Astrocyte (in vitro differentiated cells and primary cell): ENCODE measurements at regions not wholly inside any gene's neighbourhood (a gene's known extent, or its start where the extent isn't known, plus 50 kb on each side); places are given as distances from the start of the nearest gene placed in this dataset.

ENCODE experiments used
- DNase-seq: peaks from one replicate; pipeline ENCODE4 v3.0.0-alpha.2; 2010; ENCODE audit warnings: low read depth
- FAIRE-seq: peaks from 2 replicates; lab custom pipeline; 2011; peaks lifted over from hg19 to GRCh38; lab: Jason Lieb, UNC
- H2AFZ ChIP-seq: 2 replicates; pipeline ENCODE4 v1.6.0; 2012; ENCODE audit warnings: low read depth, low read length, inconsistent platforms
- H3K27ac ChIP-seq: 2 replicates; pipeline ENCODE4 v1.5.1; 2011; ENCODE audit warnings: low read depth, low read length, inconsistent platforms
- H3K27me3 ChIP-seq: 2 replicates; pipeline ENCODE4 v1.6.0; 2011; ENCODE audit warnings: low read length, inconsistent platforms; ENCODE audit not compliant: insufficient read depth
- H3K36me3 ChIP-seq: 2 replicates; pipeline ENCODE4 v1.5.1; 2011; ENCODE audit warnings: low read length, inconsistent platforms; ENCODE audit not compliant: insufficient read depth
- H3K4me1 ChIP-seq: 2 replicates; pipeline ENCODE4 v1.5.1; 2011; ENCODE audit warnings: low read length, inconsistent platforms; ENCODE audit not compliant: insufficient read depth
- H3K4me2 ChIP-seq: 2 replicates; pipeline ENCODE4 v1.6.0; 2012; ENCODE audit warnings: low read length, inconsistent platforms
- H3K4me3 ChIP-seq: 2 replicates; pipeline ENCODE4 v1.5.1; 2011; ENCODE audit warnings: low read depth, mild to moderate bottlenecking, low read length, inconsistent platforms; ENCODE audit not compliant: insufficient read depth
- H3K79me2 ChIP-seq: 2 replicates; pipeline ENCODE4 v1.6.0; 2012; ENCODE audit warnings: mild to moderate bottlenecking, low read length, inconsistent platforms; ENCODE audit not compliant: insufficient read depth
- H3K9ac ChIP-seq: 2 replicates; pipeline ENCODE4 v1.6.0; 2012; ENCODE audit warnings: mild to moderate bottlenecking, low read length, inconsistent platforms
- H3K9me3 ChIP-seq: 2 replicates; pipeline ENCODE4 v1.5.1; 2012; ENCODE audit warnings: low read depth, mild to moderate bottlenecking, low read length, inconsistent platforms; ENCODE audit not compliant: insufficient read depth
- H4K20me1 ChIP-seq: 2 replicates; pipeline ENCODE4 v1.6.0; 2012; ENCODE audit warnings: low read length, inconsistent platforms; ENCODE audit not compliant: insufficient read depth
- H3K27ac Mint-ChIP-seq: one replicate; pipeline ENCODE4 v1.8.0; 2021; ENCODE audit warnings: mild to moderate bottlenecking, mixed read lengths; ENCODE audit not compliant: unreplicated experiment
- H3K27me3 Mint-ChIP-seq: one replicate; pipeline ENCODE4 v1.8.0; 2021; ENCODE audit warnings: low read depth, mixed read lengths; ENCODE audit not compliant: unreplicated experiment
- H3K36me3 Mint-ChIP-seq: one replicate; pipeline ENCODE4 v1.8.0; 2021; ENCODE audit warnings: low read depth, mixed read lengths; ENCODE audit not compliant: unreplicated experiment
- H3K4me1 Mint-ChIP-seq: one replicate; pipeline ENCODE4 v1.8.0; 2021; ENCODE audit warnings: low read depth, mixed read lengths; ENCODE audit not compliant: unreplicated experiment
- H3K4me3 Mint-ChIP-seq: one replicate; pipeline ENCODE4 v1.8.0; 2021; ENCODE audit warnings: mild to moderate bottlenecking, moderate library complexity, mixed read lengths; ENCODE audit not compliant: unreplicated experiment
- H3K9me3 Mint-ChIP-seq: one replicate; pipeline ENCODE4 v1.8.0; 2021; ENCODE audit warnings: mild to moderate bottlenecking, mixed read lengths; ENCODE audit not compliant: unreplicated experiment
- CTCF ChIP-seq: IDR thresholded peaks from 2 replicates; pipeline ENCODE4 v1.5.1; 2011; ENCODE audit warnings: low read depth, mild to moderate bottlenecking, inconsistent platforms, low read length, moderate library complexity; ENCODE audit not compliant: insufficient read depth
- EZH2 ChIP-seq: IDR thresholded peaks from 2 replicates; pipeline ENCODE4 v1.6.1; 2012; ENCODE audit warnings: mild to moderate bottlenecking, low read length, inconsistent platforms; ENCODE audit not compliant: insufficient read depth

- no peak overlapping the region for H3K9ac ChIP-seq
- H3K27me3 ChIP-seq = no peaks in the 10 kb centered on the region
- no peaks in the 10 kb centered on the region for H3K36me3 Mint-ChIP-seq
- no peaks in the 10 kb centered on the region for H3K9me3 ChIP-seq
- FAIRE-seq = no peak
- no peak overlapping the region for H3K4me3 Mint-ChIP-seq
- no peaks in the 10 kb centered on the region for H3K4me1 ChIP-seq
- no peaks in the 10 kb centered on the region for H4K20me1 ChIP-seq
- H3K36me3 ChIP-seq = no peaks in the 10 kb centered on the region
- H3K27ac ChIP-seq = no peak overlapping the region
- H3K27me3 Mint-ChIP-seq = no peaks in the 10 kb centered on the region
- H3K9me3 Mint-ChIP-seq = no peaks in the 10 kb centered on the region
- H2AFZ ChIP-seq = no peak overlapping the region
- H3K79me2 ChIP-seq = no peaks in the 10 kb centered on the region
- H3K4me2 ChIP-seq = no peak overlapping the region
- no peak overlapping the region for H3K27ac Mint-ChIP-seq
- no peak for DNase-seq
- H3K4me3 ChIP-seq = no peak overlapping the region
- H3K4me1 Mint-ChIP-seq = no peaks in the 10 kb centered on the region
- TF ChIP-seq CTCF = no peak
- TF ChIP-seq EZH2 = no peak
Observed at GRCh38 chr14:84807673-84808072, 722.3 kb upstream of the FLRT2 start.

- H3K27me3 Mint-ChIP-seq = no peaks in the 10 kb centered on the region
- Histone ChIP-seq H3K4me2 (no peak overlapping the region), H3K9me3 (no peaks in the 10 kb centered on the region), H3K4me3 (no peak overlapping the region), H3K27me3 (no peaks in the 10 kb centered on the region), H2AFZ (no peak overlapping the region), H3K4me1 (no peaks in the 10 kb centered on the region), H3K36me3 (no peaks in the 10 kb centered on the region), H3K9ac (no peak overlapping the region), H3K79me2 (no peaks in the 10 kb centered on the region), H3K27ac (no peak overlapping the region), H4K20me1 (no peaks in the 10 kb centered on the region)
- no peak overlapping the region for H3K4me3 Mint-ChIP-seq
- TF ChIP-seq EZH2 (no peak), CTCF (no peak)
- H3K27ac Mint-ChIP-seq = no peak overlapping the region
- no peak for DNase-seq
- no peak for FAIRE-seq
- no peaks in the 10 kb centered on the region for H3K9me3 Mint-ChIP-seq
- H3K4me1 Mint-ChIP-seq = no peaks in the 10 kb centered on the region
- no peaks in the 10 kb centered on the region for H3K36me3 Mint-ChIP-seq
Observed at GRCh38 chr14:84809158-84809557, 720.8 kb upstream of the FLRT2 start.

- Histone ChIP-seq H3K4me1 (no peaks in the 10 kb centered on the region), H4K20me1 (no peaks in the 10 kb centered on the region), H3K27ac (no peak overlapping the region), H3K4me3 (no peak overlapping the region), H2AFZ (no peak overlapping the region), H3K9me3 (no peaks in the 10 kb centered on the region), H3K27me3 (no peaks in the 10 kb centered on the region), H3K79me2 (no peaks in the 10 kb centered on the region), H3K4me2 (no peak overlapping the region), H3K9ac (no peak overlapping the region), H3K36me3 (no peaks in the 10 kb centered on the region)
- H3K27me3 Mint-ChIP-seq = no peaks in the 10 kb centered on the region
- H3K27ac Mint-ChIP-seq = no peak overlapping the region
- H3K36me3 Mint-ChIP-seq = no peaks in the 10 kb centered on the region
- no peak overlapping the region for H3K4me3 Mint-ChIP-seq
- DNase-seq = no peak
- FAIRE-seq = no peak
- TF ChIP-seq EZH2 (no peak), CTCF (no peak)
- H3K4me1 Mint-ChIP-seq = no peaks in the 10 kb centered on the region
- no peaks in the 10 kb centered on the region for H3K9me3 Mint-ChIP-seq
Observed at GRCh38 chr14:84814391-84814790, 715.6 kb upstream of the FLRT2 start.
